K562 (cell line): ENCODE measurements at regions not wholly inside any gene's neighbourhood (a gene's known extent, or its start where the extent isn't known, plus 50 kb on each side); places are given as distances from the start of the nearest gene placed in this dataset.

Experiments used
- ATAC-seq: fragments of 200-7000 bp; cut with Tn5 transposase; 3 replicates; pipeline ENCODE4 v1.9.1; 2020; ENCODE audit warnings: moderate library complexity
- BruUV-seq: library from RNA; stranded (reverse); fragments of 400-500 nt; replicated peaks from 2 replicates; lab custom pipeline; 2021; lab: Mats Ljungman, UMichigan
- CTCF ChIA-PET: fragments of 300-600 bp; formaldehyde crosslinking; extraction: SDS; loops from one replicate; lab custom pipeline; 2021; ENCODE audit warnings: low intra/inter-chr PET ratio; lab: Yijun Ruan, JAX
- POLR2A ChIA-PET: fragments of 300-600, 350-650 bp; sonication (Branson Sonifier 250); formaldehyde crosslinking; extraction: SDS; loops from one replicate; lab custom pipeline; 2021; ENCODE audit warnings: antibody characterized with exemption, inconsistent platforms; lab: Yijun Ruan, JAX
- DNase-seq, 4 experiments: peaks; one replicate each; pipeline versions ENCODE4 v3.0.0 to v3.0.0-alpha.2; 2011 to 2018; ENCODE audit warnings: low spot score in 3 of 4, mixed read lengths in 3 of 4; ENCODE audit errors: extremely low read depth in 1 of 4
- FAIRE-seq: peaks from 2 replicates; lab custom pipeline; 2011; peaks lifted over from hg19 to GRCh38; lab: Jason Lieb, UNC
- H2AFZ ChIP-seq: 2 replicates; pipeline ENCODE4 v1.6.0; 2011; ENCODE audit warnings: low read depth, low read length, control low read depth, inconsistent platforms
- H3K27ac ChIP-seq: fragments of 200-600 bp; 3 replicates; pipeline ENCODE4 v1.8.0; 2011; ENCODE audit warnings: low read depth, mild to moderate bottlenecking, control low read depth, inconsistent platforms, low read length, moderate library complexity, mixed read lengths; ENCODE audit errors: extremely low read depth
- H3K27me3 ChIP-seq, 2 experiments: fragments of 300-600 bp in 1 of 2; 2 replicates in 1 of 2; 3 replicates in 1 of 2; pipeline versions ENCODE4 v1.6.0 to v1.8.0; 2011; ENCODE audit warnings: inconsistent platforms in 2 of 2, low read length in 2 of 2, mild to moderate bottlenecking in 1 of 2, mixed read lengths in 1 of 2, moderate library complexity in 1 of 2; ENCODE audit not compliant: control insufficient read depth in 2 of 2, insufficient read depth in 2 of 2
- H3K36me3 ChIP-seq: fragments of 300-600 bp; 3 replicates; pipeline ENCODE4 v1.8.0; 2011; ENCODE audit warnings: mild to moderate bottlenecking, low read length, inconsistent platforms; ENCODE audit not compliant: control insufficient read depth, insufficient read depth
- H3K4me1 ChIP-seq, 2 experiments: fragments of 200-600 bp in 1 of 2; replicated peaks in 1 of 2; 2 replicates in 1 of 2; 3 replicates in 1 of 2; pipeline versions ENCODE4 v1.5.1 to v1.8.0; 2011; ENCODE audit warnings: inconsistent platforms in 2 of 2, low read length in 2 of 2, mild to moderate bottlenecking in 1 of 2, mixed read lengths in 1 of 2, moderate library complexity in 1 of 2; ENCODE audit not compliant: control insufficient read depth in 2 of 2, insufficient read depth in 2 of 2
- H3K4me2 ChIP-seq: 2 replicates; pipeline ENCODE4 v1.6.1; 2011; ENCODE audit warnings: low read length, control low read depth, inconsistent platforms, mixed read lengths; ENCODE audit not compliant: insufficient read depth
- H3K4me3 ChIP-seq: fragments of 200-600 bp; sonication (generic), shearing (Covaris generic); 2 replicates; pipeline ENCODE4 v1.5.1; 2016; ENCODE audit warnings: control low read depth, inconsistent platforms
- H3K79me2 ChIP-seq: fragments of 200-600 bp; 3 replicates; pipeline ENCODE4 v1.8.0; 2011; ENCODE audit warnings: low read length, inconsistent platforms; ENCODE audit not compliant: control insufficient read depth, insufficient read depth
- H3K9ac ChIP-seq, 2 experiments: 2 replicates each; pipeline versions ENCODE4 v1.6.0 to v1.6.1; 2011; ENCODE audit warnings: low read depth in 2 of 2, low read length in 2 of 2, control low read depth in 1 of 2, inconsistent platforms in 1 of 2, mild to moderate bottlenecking in 1 of 2, mixed read lengths in 1 of 2; ENCODE audit not compliant: insufficient read depth in 1 of 2
- H3K9me1 ChIP-seq: one replicate; pipeline ENCODE4 v1.6.0; 2011; ENCODE audit warnings: inconsistent platforms, mild to moderate bottlenecking, low read length, moderate library complexity; ENCODE audit not compliant: control insufficient read depth, insufficient read depth
- H3K9me3 ChIP-seq: replicated peaks from 2 replicates; pipeline ENCODE4 v1.5.1; 2011; ENCODE audit warnings: low read depth, low read length, inconsistent platforms; ENCODE audit not compliant: control insufficient read depth, insufficient read depth
- H4K20me1 ChIP-seq: replicated peaks from 2 replicates; pipeline ENCODE4 v1.6.1; 2011; ENCODE audit warnings: low read length, inconsistent platforms, mixed read lengths; ENCODE audit not compliant: control insufficient read depth, insufficient read depth
- FOXP1 ChIP-seq: sonication (generic); formaldehyde crosslinking; IDR thresholded peaks from 2 replicates; pipeline ENCODE4 v1.8.0; 2022; ENCODE audit warnings: mild to moderate bottlenecking, missing genetic modification reagents
- RAD21 ChIP-seq, 2 experiments: fragments of 250-450 bp in 1 of 2; fragments of 450-650 bp in 1 of 2; sonication (Bioruptor Pico) in 1 of 2; formaldehyde crosslinking in 1 of 2; IDR thresholded peaks in 1 of 2; conservative IDR thresholded peaks in 1 of 2; 2 replicates each; pipeline versions ENCODE4 v1.4.0 to v1.8.0; 2020 to 2022; ENCODE audit warnings: mild to moderate bottlenecking in 2 of 2, moderate library complexity in 1 of 2
- SLC30A9 ChIP-seq: fragments of 250-450 bp; sonication (Bioruptor Pico); IDR thresholded peaks from 2 replicates; pipeline ENCODE4 v1.8.0; 2022; ENCODE audit warnings: mild to moderate bottlenecking, moderate library complexity
- U2AF1 ChIP-seq: fragments of 200-400 bp; formaldehyde crosslinking; optimal IDR thresholded peaks from 2 replicates; pipeline ENCODE3; 2017; ENCODE audit warnings: mild to moderate bottlenecking, low read depth, low read length, moderate library complexity
- WGBS: fragments of 100-300 bp; shearing (Covaris generic); methylation state at CpG from one replicate; pipeline ENCODE4 v1.1.6; 2016; ENCODE audit warnings: low coverage, mixed read lengths; ENCODE audit not compliant: insufficient coverage; ENCODE audit errors: missing lambda C conversion rate; 5-methylcytosine and 5-hydroxymethylcytosine counted together
- in situ Hi-C: fragments of 300-500 bp; cut with MboI; formaldehyde crosslinking; loops from 4 replicates; pipeline ENCODE4 v1.15.0; 2018; ENCODE audit warnings: inconsistent platforms, mixed read lengths
- intact Hi-C: fragments of 100-400 bp; cut with micrococcal nuclease; formaldehyde crosslinking; loops from 2 replicates; pipeline ENCODE4 v1.14.2; 2022
- TF ChIP-seq, protein P1 (sequence below), 3 experiments: IDR thresholded peaks in 2 of 3; conservative IDR thresholded peaks in 1 of 3; 2 replicates each; pipeline ENCODE4 v1.5.1; 2011 to 2012; ENCODE audit warnings: low read length in 3 of 3, mild to moderate bottlenecking in 3 of 3, control low read depth in 2 of 3, improper control_type of control experiment in 1 of 3, inconsistent platforms in 1 of 3, low read depth in 1 of 3, mixed read lengths in 1 of 3, moderate library complexity in 1 of 3; ENCODE audit not compliant: insufficient read depth in 2 of 3
- TF ChIP-seq, protein P2 (sequence below): fragments of 250-450 bp; sonication (Bioruptor Pico); IDR thresholded peaks from 2 replicates; pipeline ENCODE4 v1.5.0; 2020; ENCODE audit warnings: mild to moderate bottlenecking, borderline replicate concordance
- TF ChIP-seq, protein P3 (sequence below), 2 experiments: fragments of 150-350 bp in 1 of 2; IDR thresholded peaks; 2 replicates each; pipeline ENCODE4 v1.6.1; 2012 to 2016; ENCODE audit warnings: low read depth in 2 of 2, low read length in 2 of 2, mild to moderate bottlenecking in 1 of 2, moderate library complexity in 1 of 2
- TF ChIP-seq, protein P4 (sequence below): fragments of 250-450 bp; sonication (Bioruptor Pico); IDR thresholded peaks from 2 replicates; pipeline ENCODE4 v1.4.0; 2020; ENCODE audit warnings: mild to moderate bottlenecking

DNA sequence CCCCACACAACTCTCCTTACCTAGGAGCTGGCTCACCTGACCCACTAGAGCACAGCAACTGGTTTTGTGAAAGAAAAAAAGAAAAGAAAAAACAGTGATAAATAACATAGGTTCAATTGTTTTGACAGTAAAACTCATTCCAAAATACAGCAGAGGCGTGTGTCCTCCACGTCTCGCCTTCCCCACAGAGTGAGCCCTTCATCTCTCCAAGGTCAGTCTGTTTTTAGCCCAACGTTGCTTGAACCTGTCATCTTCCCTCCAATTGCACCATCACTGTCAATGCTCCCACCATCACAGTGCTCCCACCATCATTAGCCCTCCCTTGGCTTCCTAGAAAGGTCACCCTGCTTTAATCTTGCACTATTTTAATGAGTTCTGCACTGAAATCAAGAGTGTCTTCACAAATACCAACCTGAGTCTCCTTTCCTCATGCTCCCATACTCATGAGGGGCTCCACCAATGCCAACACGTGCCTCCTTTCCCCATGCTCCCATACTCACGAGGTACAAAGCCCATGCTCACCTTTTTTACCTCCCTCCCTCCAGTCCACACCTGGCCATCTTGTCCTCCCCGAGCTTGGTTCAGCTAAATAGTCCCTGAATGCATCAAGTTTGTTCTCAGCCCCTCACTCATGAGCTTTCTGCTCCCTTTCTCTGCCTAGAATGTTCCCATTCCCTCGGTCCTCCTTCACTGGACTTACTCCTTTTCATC is 103.7 kb downstream of the IRS2 start (continued):
- TF ChIP-seq, protein P1, sequence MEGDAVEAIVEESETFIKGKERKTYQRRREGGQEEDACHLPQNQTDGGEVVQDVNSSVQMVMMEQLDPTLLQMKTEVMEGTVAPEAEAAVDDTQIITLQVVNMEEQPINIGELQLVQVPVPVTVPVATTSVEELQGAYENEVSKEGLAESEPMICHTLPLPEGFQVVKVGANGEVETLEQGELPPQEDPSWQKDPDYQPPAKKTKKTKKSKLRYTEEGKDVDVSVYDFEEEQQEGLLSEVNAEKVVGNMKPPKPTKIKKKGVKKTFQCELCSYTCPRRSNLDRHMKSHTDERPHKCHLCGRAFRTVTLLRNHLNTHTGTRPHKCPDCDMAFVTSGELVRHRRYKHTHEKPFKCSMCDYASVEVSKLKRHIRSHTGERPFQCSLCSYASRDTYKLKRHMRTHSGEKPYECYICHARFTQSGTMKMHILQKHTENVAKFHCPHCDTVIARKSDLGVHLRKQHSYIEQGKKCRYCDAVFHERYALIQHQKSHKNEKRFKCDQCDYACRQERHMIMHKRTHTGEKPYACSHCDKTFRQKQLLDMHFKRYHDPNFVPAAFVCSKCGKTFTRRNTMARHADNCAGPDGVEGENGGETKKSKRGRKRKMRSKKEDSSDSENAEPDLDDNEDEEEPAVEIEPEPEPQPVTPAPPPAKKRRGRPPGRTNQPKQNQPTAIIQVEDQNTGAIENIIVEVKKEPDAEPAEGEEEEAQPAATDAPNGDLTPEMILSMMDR (IDR thresholded peaks at IDR 0.05 in 2 of 3, conservative IDR thresholded peaks at IDR 0.05 in 1 of 3; ENCODE audit: insufficient read depth in 2 of 3, low read depth in 1 of 3, low read length in 3 of 3), result peak; percentile 11 to 46 (median 37); a peak in 3 of 6 replicates
- TF ChIP-seq RAD21 (CRISPR knock-in tag; conservative IDR thresholded peaks at IDR 0.05 in 1 of 2, IDR thresholded peaks at IDR 0.05 in 1 of 2) (peak in 1 of 2 experiments; percentile 42; a peak in 3 of 4 replicates), U2AF1 (no peak)

DNA sequence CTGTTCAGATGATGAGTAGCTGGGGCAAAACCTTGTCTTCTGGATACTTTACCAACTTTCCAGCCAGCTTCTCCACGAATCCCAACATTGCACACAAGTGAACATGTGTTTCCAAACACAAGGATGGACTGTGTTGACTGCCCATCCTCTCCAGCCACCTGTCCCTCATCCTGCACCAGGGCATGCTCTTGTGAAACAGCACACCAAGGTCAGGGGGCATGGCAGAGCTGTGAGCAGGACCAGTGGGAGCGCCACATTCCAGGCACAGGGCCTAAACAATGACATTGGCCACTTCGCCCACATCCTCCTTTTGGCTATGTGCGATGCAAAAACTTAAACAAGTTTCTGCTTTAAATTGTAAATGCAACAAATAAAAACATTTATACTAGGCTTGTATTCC is 105.5 kb downstream of the IRS2 start:
- H3K4me3 ChIP-seq, result no peak overlapping the region
- no peaks in the 10 kb centered on the region for H3K79me2 ChIP-seq
- no peaks in the 10 kb centered on the region; a peak in 1 of 5 replicates for H3K4me1 ChIP-seq
- H3K27ac ChIP-seq, result no peak overlapping the region
- WGBS, result 0% methylated on average over 4 of the region's 4 CpGs
- no peaks in the 10 kb centered on the region for H4K20me1 ChIP-seq
- no peak overlapping the region for H3K4me2 ChIP-seq
- BruUV-seq, result no TSS peak
- no peaks in the 10 kb centered on the region for H3K9me3 ChIP-seq
- H3K9me1 ChIP-seq, result no peaks in the 10 kb centered on the region
- ChIA-PET CTCF (no interaction called here), POLR2A (no interaction called here)
- intact Hi-C loops (loop anchor here (5.0 kb wide), 1 partner anchor 111 kb away; no protein-coding TSS in a partner anchor), in situ Hi-C loops (no loop called here)
- H3K27me3 ChIP-seq, result peaks cover 5 to 30% of the 10 kb centered on the region in 2 experiments; a peak in 3 of 5 replicates
- H3K36me3 ChIP-seq, result no peaks in the 10 kb centered on the region
- no peak for ATAC-seq
- DNase-seq, result no peak
- H2AFZ ChIP-seq, result no peak overlapping the region
- H3K9ac ChIP-seq, result no peak overlapping the region
- TF ChIP-seq, protein P2, sequence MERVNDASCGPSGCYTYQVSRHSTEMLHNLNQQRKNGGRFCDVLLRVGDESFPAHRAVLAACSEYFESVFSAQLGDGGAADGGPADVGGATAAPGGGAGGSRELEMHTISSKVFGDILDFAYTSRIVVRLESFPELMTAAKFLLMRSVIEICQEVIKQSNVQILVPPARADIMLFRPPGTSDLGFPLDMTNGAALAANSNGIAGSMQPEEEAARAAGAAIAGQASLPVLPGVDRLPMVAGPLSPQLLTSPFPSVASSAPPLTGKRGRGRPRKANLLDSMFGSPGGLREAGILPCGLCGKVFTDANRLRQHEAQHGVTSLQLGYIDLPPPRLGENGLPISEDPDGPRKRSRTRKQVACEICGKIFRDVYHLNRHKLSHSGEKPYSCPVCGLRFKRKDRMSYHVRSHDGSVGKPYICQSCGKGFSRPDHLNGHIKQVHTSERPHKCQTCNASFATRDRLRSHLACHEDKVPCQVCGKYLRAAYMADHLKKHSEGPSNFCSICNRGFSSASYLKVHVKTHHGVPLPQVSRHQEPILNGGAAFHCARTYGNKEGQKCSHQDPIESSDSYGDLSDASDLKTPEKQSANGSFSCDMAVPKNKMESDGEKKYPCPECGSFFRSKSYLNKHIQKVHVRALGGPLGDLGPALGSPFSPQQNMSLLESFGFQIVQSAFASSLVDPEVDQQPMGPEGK (CRISPR knock-in tag), result no peak
- no peak for TF ChIP-seq SLC30A9 (CRISPR knock-in tag)
- TF ChIP-seq, protein P3, sequence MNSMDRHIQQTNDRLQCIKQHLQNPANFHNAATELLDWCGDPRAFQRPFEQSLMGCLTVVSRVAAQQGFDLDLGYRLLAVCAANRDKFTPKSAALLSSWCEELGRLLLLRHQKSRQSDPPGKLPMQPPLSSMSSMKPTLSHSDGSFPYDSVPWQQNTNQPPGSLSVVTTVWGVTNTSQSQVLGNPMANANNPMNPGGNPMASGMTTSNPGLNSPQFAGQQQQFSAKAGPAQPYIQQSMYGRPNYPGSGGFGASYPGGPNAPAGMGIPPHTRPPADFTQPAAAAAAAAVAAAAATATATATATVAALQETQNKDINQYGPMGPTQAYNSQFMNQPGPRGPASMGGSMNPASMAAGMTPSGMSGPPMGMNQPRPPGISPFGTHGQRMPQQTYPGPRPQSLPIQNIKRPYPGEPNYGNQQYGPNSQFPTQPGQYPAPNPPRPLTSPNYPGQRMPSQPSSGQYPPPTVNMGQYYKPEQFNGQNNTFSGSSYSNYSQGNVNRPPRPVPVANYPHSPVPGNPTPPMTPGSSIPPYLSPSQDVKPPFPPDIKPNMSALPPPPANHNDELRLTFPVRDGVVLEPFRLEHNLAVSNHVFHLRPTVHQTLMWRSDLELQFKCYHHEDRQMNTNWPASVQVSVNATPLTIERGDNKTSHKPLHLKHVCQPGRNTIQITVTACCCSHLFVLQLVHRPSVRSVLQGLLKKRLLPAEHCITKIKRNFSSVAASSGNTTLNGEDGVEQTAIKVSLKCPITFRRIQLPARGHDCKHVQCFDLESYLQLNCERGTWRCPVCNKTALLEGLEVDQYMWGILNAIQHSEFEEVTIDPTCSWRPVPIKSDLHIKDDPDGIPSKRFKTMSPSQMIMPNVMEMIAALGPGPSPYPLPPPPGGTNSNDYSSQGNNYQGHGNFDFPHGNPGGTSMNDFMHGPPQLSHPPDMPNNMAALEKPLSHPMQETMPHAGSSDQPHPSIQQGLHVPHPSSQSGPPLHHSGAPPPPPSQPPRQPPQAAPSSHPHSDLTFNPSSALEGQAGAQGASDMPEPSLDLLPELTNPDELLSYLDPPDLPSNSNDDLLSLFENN (IDR thresholded peaks at IDR 0.05; ENCODE audit: low read depth in 2 of 2, low read length in 2 of 2), result no peak
- TF ChIP-seq FOXP1, result no peak
- TF ChIP-seq, protein P4, sequence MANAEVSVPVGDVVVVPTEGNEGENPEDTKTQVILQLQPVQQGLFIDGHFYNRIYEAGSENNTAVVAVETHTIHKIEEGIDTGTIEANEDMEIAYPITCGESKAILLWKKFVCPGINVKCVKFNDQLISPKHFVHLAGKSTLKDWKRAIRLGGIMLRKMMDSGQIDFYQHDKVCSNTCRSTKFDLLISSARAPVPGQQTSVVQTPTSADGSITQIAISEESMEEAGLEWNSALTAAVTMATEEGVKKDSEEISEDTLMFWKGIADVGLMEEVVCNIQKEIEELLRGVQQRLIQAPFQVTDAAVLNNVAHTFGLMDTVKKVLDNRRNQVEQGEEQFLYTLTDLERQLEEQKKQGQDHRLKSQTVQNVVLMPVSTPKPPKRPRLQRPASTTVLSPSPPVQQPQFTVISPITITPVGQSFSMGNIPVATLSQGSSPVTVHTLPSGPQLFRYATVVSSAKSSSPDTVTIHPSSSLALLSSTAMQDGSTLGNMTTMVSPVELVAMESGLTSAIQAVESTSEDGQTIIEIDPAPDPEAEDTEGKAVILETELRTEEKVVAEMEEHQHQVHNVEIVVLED (CRISPR knock-in tag), result no peak
- FAIRE-seq, result no peak
